ENCODE measurements at regions not wholly inside any gene's neighbourhood (a gene's known extent, or its start where the extent isn't known, plus 50 kb on each side); places are given as distances from the start of the nearest gene placed in this dataset.

DNA sequence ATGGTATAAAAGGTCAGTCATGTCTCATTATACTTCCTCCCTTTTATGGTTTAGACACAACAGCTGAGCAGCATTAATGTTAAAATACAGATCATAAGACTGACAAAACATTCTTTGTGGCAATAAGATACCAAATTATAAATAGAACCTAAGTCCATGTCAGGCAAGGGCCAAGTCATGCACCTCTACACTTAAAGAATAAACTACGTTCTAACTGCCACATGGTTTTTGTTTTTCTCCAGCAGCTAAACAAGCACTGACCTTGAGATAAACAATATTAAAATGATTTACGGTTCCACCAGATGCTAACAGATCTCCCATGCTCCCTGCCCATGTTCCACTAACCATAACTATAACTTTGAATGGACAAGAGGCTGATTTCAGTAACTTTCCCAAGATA is 368.6 kb upstream of the TFPI start:
- ATAC-seq (no peak), DNase-seq (no peak)
- TF ChIP-seq, protein P1, sequence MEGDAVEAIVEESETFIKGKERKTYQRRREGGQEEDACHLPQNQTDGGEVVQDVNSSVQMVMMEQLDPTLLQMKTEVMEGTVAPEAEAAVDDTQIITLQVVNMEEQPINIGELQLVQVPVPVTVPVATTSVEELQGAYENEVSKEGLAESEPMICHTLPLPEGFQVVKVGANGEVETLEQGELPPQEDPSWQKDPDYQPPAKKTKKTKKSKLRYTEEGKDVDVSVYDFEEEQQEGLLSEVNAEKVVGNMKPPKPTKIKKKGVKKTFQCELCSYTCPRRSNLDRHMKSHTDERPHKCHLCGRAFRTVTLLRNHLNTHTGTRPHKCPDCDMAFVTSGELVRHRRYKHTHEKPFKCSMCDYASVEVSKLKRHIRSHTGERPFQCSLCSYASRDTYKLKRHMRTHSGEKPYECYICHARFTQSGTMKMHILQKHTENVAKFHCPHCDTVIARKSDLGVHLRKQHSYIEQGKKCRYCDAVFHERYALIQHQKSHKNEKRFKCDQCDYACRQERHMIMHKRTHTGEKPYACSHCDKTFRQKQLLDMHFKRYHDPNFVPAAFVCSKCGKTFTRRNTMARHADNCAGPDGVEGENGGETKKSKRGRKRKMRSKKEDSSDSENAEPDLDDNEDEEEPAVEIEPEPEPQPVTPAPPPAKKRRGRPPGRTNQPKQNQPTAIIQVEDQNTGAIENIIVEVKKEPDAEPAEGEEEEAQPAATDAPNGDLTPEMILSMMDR (IDR thresholded peaks at IDR 0.05), result no peak
- no peak overlapping the region for H3K27ac ChIP-seq
- intact Hi-C loops (cut with DNase I), result no loop called here
- H3K27me3 ChIP-seq, result no peaks in the 10 kb centered on the region
- no peaks in the 10 kb centered on the region for H3K4me1 ChIP-seq
- H3K36me3 ChIP-seq, result no peaks in the 10 kb centered on the region
- H3K9me3 ChIP-seq, result no peaks in the 10 kb centered on the region
- H3K4me3 ChIP-seq, result no peak overlapping the region

DNA sequence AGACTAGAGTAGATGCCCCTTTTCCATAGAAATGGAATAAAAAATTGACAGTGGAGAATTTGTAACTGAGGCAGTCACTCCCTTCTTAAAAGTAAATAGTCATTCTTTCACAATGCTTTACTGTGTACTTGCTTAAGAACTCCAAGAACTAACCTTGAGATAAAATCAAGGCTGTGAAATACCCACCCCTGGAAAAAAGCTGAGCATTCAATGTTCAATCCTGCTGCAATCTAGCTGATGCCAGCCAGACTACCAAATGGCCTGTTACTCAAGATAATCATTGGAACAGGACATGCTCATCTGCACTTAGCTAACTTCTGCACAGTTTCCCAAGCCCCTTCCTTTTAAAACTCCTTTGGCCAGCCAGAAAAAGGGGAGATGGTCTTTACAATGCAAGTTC is 367.4 kb upstream of the GULP1 start:
- Histone ChIP-seq H3K9me3 (no peaks in the 10 kb centered on the region), H3K4me3 (no peak overlapping the region), H3K36me3 (no peaks in the 10 kb centered on the region), H3K27ac (no peak overlapping the region), H3K27me3 (no peaks in the 10 kb centered on the region), H3K4me1 (no peaks in the 10 kb centered on the region)
- ATAC-seq (no peak), DNase-seq (no peak)
- intact Hi-C loops (cut with DNase I), result no loop called here
- TF ChIP-seq, protein P1 (IDR thresholded peaks at IDR 0.05), result no peak

DNA sequence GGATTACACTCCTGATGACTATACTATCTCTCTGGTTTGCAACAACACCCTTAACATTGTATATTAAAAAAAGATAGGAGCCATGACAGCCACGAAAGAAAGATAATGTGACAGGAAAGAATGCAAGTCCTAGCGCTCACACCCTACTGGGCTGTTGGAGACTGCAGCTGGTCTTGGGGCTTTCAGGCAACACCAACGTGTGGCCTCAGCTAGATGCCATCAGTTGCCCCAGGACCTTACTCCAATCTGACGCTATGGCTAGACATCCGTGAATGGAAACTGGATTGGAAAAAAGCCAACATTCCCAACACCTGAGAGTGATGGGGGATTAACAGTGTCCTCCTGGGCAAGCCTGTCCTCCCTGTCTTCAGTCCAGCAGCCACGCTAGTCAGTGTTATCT is 357.4 kb upstream of the GULP1 start:
- ATAC-seq (no peak), DNase-seq (no peak)
- Histone ChIP-seq H3K4me1 (no peaks in the 10 kb centered on the region), H3K4me3 (no peak overlapping the region), H3K36me3 (no peaks in the 10 kb centered on the region), H3K9me3 (no peaks in the 10 kb centered on the region), H3K27me3 (no peaks in the 10 kb centered on the region), H3K27ac (no peak overlapping the region)
- TF ChIP-seq, protein P1 (IDR thresholded peaks at IDR 0.05), result no peak
- intact Hi-C loops (cut with DNase I), result no loop called here

DNA sequence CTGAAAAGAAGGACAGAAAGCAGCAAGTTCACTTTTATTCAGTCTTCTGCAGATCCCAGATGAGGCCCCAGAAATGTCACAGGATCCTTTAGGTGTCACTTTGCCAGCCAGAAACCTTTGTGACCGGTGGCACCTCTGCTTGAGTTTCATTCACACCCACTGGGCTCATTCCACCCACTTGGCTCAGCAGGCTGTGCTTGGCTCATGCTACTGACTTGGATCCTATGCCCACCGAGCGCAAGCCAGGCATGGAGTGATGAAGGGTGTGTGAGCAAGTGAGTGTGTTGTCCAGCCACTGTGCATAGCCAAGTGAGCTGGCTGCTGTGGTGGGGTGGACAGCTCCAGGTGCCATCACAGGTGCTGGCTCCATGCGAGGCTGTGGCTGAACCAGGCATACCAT is 357.0 kb upstream of the GULP1 start:
- no peak overlapping the region for H3K4me3 ChIP-seq
- no peaks in the 10 kb centered on the region for H3K9me3 ChIP-seq
- intact Hi-C loops (cut with DNase I), result no loop called here
- TF ChIP-seq, protein P1 (IDR thresholded peaks at IDR 0.05), result no peak
- DNase-seq (no peak), ATAC-seq (peak; percentile 21)
- no peaks in the 10 kb centered on the region for H3K4me1 ChIP-seq
- no peaks in the 10 kb centered on the region for H3K27me3 ChIP-seq
- H3K27ac ChIP-seq, result no peak overlapping the region
- no peaks in the 10 kb centered on the region for H3K36me3 ChIP-seq

DNA sequence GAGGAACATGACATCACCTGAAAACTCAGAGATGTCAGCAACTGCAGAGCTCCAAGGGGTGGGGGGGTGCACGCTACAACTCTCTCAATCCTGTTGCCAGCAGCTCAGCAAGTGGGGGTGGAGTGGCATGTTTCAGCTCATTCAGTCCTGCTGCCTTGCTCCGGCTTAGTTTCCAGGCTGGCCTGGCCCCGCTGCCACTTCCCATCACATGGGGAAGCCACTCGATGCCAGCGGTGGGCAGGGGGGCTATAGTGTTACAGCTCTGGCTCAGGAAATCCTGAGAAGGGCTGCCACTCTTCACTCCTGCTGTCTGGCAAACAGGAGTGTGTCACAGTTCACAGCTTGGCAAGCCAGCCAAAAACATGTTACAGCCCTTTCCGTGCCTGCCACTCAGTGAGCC is 356.5 kb upstream of the GULP1 start:
- DNase-seq, result no peak
- no peaks in the 10 kb centered on the region for H3K36me3 ChIP-seq
- TF ChIP-seq, protein P1 (IDR thresholded peaks at IDR 0.05), result no peak
- no peaks in the 10 kb centered on the region for H3K9me3 ChIP-seq
- H3K4me1 ChIP-seq, result no peaks in the 10 kb centered on the region
- H3K4me3 ChIP-seq, result no peak overlapping the region
- no peaks in the 10 kb centered on the region for H3K27me3 ChIP-seq
- H3K27ac ChIP-seq, result no peak overlapping the region
- intact Hi-C loops (cut with DNase I), result no loop called here
- ATAC-seq, result no peak

DNA sequence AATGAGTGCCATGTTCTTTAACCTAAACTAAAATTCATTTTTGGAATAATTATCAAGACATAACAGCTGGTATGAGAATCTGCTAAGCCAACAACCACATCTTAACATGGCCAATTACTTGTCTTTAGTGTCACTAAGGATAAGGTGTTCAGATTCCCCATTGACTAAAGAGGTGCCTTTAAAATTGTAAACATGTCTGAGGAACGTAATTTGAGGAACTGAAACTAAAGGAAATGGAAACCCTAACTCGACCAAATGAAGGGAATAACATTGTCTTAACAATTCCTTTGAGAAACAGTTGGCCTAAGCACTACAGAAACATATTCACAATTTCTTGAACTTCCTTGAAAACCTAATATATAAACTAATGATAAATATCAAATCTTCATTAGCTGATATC is 355.4 kb upstream of the GULP1 start:
- H3K9me3 ChIP-seq, result no peaks in the 10 kb centered on the region
- H3K4me3 ChIP-seq, result no peak overlapping the region
- DNase-seq, result no peak
- no peak overlapping the region for H3K27ac ChIP-seq
- no peaks in the 10 kb centered on the region for H3K27me3 ChIP-seq
- no peaks in the 10 kb centered on the region for H3K36me3 ChIP-seq
- no peaks in the 10 kb centered on the region for H3K4me1 ChIP-seq
- TF ChIP-seq, protein P1 (IDR thresholded peaks at IDR 0.05), result no peak
- intact Hi-C loops (cut with DNase I), result no loop called here
- no peak for ATAC-seq
